Mesendoderm (in vitro differentiated cells): ENCODE measurements at regions not wholly inside any gene's neighbourhood (a gene's known extent, or its start where the extent isn't known, plus 50 kb on each side); places are given as distances from the start of the nearest gene placed in this dataset.

Experiments
- DNase-seq: peaks from one replicate; pipeline ENCODE4 v3.0.0; 2013
- H2AK5ac ChIP-seq: 2 replicates; pipeline ENCODE4 v1.6.1; 2013; ENCODE audit warnings: low read length, inconsistent platforms
- H2BK120ac ChIP-seq: 2 replicates; pipeline ENCODE4 v1.6.1; 2013; ENCODE audit warnings: low read depth, mild to moderate bottlenecking, low read length, moderate library complexity, mixed read lengths
- H2BK15ac ChIP-seq: replicated peaks from 2 replicates; pipeline ENCODE4 v1.6.1; 2013; ENCODE audit warnings: low read depth, mild to moderate bottlenecking, moderate library complexity
- H2BK5ac ChIP-seq: 2 replicates; pipeline ENCODE4 v1.6.1; 2013; ENCODE audit warnings: low read length, inconsistent platforms
- H3K18ac ChIP-seq: 2 replicates; pipeline ENCODE4 v1.6.1; 2013; ENCODE audit warnings: mild to moderate bottlenecking, low read length, mixed read lengths
- H3K23ac ChIP-seq: one replicate; pipeline ENCODE4 v1.6.1; 2013; ENCODE audit warnings: low read length
- H3K27ac ChIP-seq: 2 replicates; pipeline ENCODE4 v1.5.1; 2013; ENCODE audit warnings: low read depth, mild to moderate bottlenecking, inconsistent platforms, low read length, moderate library complexity
- H3K27me3 ChIP-seq: 2 replicates; pipeline ENCODE4 v1.6.1; 2013; ENCODE audit warnings: low read length, control low read depth, mild to moderate bottlenecking, inconsistent platforms; ENCODE audit not compliant: insufficient read depth, poor library complexity
- H3K36me3 ChIP-seq: 2 replicates; pipeline ENCODE4 v1.6.1; 2013; ENCODE audit warnings: low read length, inconsistent platforms; ENCODE audit not compliant: control insufficient read depth, insufficient read depth
- H3K4ac ChIP-seq: one replicate; pipeline ENCODE4 v1.6.1; 2013; ENCODE audit warnings: low read depth, mild to moderate bottlenecking, low read length, moderate library complexity
- H3K4me1 ChIP-seq: 2 replicates; pipeline ENCODE4 v1.6.1; 2013; ENCODE audit warnings: low read depth, low read length, inconsistent platforms; ENCODE audit not compliant: control insufficient read depth
- H3K4me2 ChIP-seq: 2 replicates; pipeline ENCODE4 v1.6.1; 2013; ENCODE audit warnings: low read length
- H3K4me3 ChIP-seq: 2 replicates; pipeline ENCODE4 v1.5.1; 2013; ENCODE audit warnings: mild to moderate bottlenecking, low read length
- H3K56ac ChIP-seq: one replicate; pipeline ENCODE4 v1.6.1; 2013; ENCODE audit warnings: low read length
- H3K79me1 ChIP-seq: 2 replicates; pipeline ENCODE4 v1.6.1; 2013; ENCODE audit warnings: low read length, inconsistent platforms
- H3K79me2 ChIP-seq: 2 replicates; pipeline ENCODE4 v1.6.1; 2013; ENCODE audit warnings: mild to moderate bottlenecking, low read length; ENCODE audit not compliant: control insufficient read depth, insufficient read depth
- H3K9ac ChIP-seq: 2 replicates; pipeline ENCODE4 v1.6.1; 2013; ENCODE audit warnings: low read length, inconsistent platforms
- H4K5ac ChIP-seq: one replicate; pipeline ENCODE4 v1.6.1; 2013; ENCODE audit warnings: low read length
- H4K8ac ChIP-seq: one replicate; pipeline ENCODE4 v1.6.1; 2013; ENCODE audit warnings: low read depth, mild to moderate bottlenecking, control low read depth, low read length, moderate library complexity
- WGBS: extraction: QIAGEN DNeasy Blood & Tissue Kit; methylation state at CpG from one replicate; pipeline ENCODE4 v1.1.7; 2013; ENCODE audit warnings: low lambda C conversion rate, missing lambda C conversion rate; ENCODE audit not compliant: insufficient coverage; ENCODE audit errors: extremely low coverage; 5-methylcytosine and 5-hydroxymethylcytosine counted together

- H2BK5ac ChIP-seq = no peak overlapping the region
- no peak overlapping the region for H3K9ac ChIP-seq
- H3K79me2 ChIP-seq = no peaks in the 10 kb centered on the region
- no peak overlapping the region for H3K18ac ChIP-seq
- no peak overlapping the region for H3K4me3 ChIP-seq
- H3K4me1 ChIP-seq = no peaks in the 10 kb centered on the region
- no peak overlapping the region for H3K23ac ChIP-seq
- H2AK5ac ChIP-seq = no peak overlapping the region
- no peak overlapping the region for H3K56ac ChIP-seq
- no peak for DNase-seq
- no peak overlapping the region for H2BK120ac ChIP-seq
- H2BK15ac ChIP-seq = no peak overlapping the region
- no peak overlapping the region for H3K4ac ChIP-seq
- H3K79me1 ChIP-seq = no peaks in the 10 kb centered on the region
- H4K8ac ChIP-seq = no peak overlapping the region
- WGBS = no CpG with 5 or more reads among the region's 7 CpGs
- no peak overlapping the region for H4K5ac ChIP-seq
- no peaks in the 10 kb centered on the region for H3K27me3 ChIP-seq
- H3K36me3 ChIP-seq = no peaks in the 10 kb centered on the region
- no peak overlapping the region for H3K4me2 ChIP-seq
- H3K27ac ChIP-seq = no peak overlapping the region
These were observed 234.1 kb upstream of the PMEPA1 start for GRCh38 chr20:57943950-57944349.

- H3K27ac ChIP-seq = no peak overlapping the region
- H3K36me3 ChIP-seq = no peaks in the 10 kb centered on the region
- H3K79me1 ChIP-seq = no peaks in the 10 kb centered on the region
- no peak overlapping the region for H2AK5ac ChIP-seq
- no peak overlapping the region for H3K56ac ChIP-seq
- no peak overlapping the region for H2BK120ac ChIP-seq
- no peak overlapping the region for H4K5ac ChIP-seq
- H3K4ac ChIP-seq = no peak overlapping the region
- no peak for DNase-seq
- H2BK15ac ChIP-seq = no peak overlapping the region
- no peak overlapping the region for H3K4me2 ChIP-seq
- no peaks in the 10 kb centered on the region for H3K79me2 ChIP-seq
- no peaks in the 10 kb centered on the region for H3K27me3 ChIP-seq
- no peak overlapping the region for H3K9ac ChIP-seq
- no CpG with 5 or more reads among the region's 9 CpGs for WGBS
- H4K8ac ChIP-seq = no peak overlapping the region
- H2BK5ac ChIP-seq = no peak overlapping the region
- no peak overlapping the region for H3K4me3 ChIP-seq
- H3K4me1 ChIP-seq = no peaks in the 10 kb centered on the region
- no peak overlapping the region for H3K23ac ChIP-seq
- no peak overlapping the region for H3K18ac ChIP-seq
These were observed 233.5 kb upstream of the PMEPA1 start for GRCh38 chr20:57943291-57943690.

- H3K56ac ChIP-seq = peak overlapping the region; percentile 10
- no peak overlapping the region for H3K18ac ChIP-seq
- no peak overlapping the region for H3K4me2 ChIP-seq
- no peak overlapping the region for H2AK5ac ChIP-seq
- peak; percentile 48 for DNase-seq
- no peak overlapping the region for H2BK120ac ChIP-seq
- WGBS = no CpG with 5 or more reads among the region's 16 CpGs
- no peaks in the 10 kb centered on the region for H3K27me3 ChIP-seq
- no peaks in the 10 kb centered on the region for H3K4me1 ChIP-seq
- H3K27ac ChIP-seq = no peak overlapping the region
- no peaks in the 10 kb centered on the region for H3K79me1 ChIP-seq
- no peak overlapping the region for H3K9ac ChIP-seq
- no peak overlapping the region for H3K4me3 ChIP-seq
- no peaks in the 10 kb centered on the region for H3K79me2 ChIP-seq
- no peak overlapping the region for H2BK5ac ChIP-seq
- no peak overlapping the region for H3K4ac ChIP-seq
- no peak overlapping the region for H4K8ac ChIP-seq
- no peak overlapping the region for H3K23ac ChIP-seq
- H4K5ac ChIP-seq = no peak overlapping the region
- H2BK15ac ChIP-seq = no peak overlapping the region
- no peaks in the 10 kb centered on the region for H3K36me3 ChIP-seq
These were observed 232.0 kb upstream of the PMEPA1 start for GRCh38 chr20:57941604-57942381.

GRCh38 chr20:57940868-57941522, 231.2 kb upstream of the PMEPA1 start:
- Histone ChIP-seq H2BK120ac (no peak overlapping the region), H3K9ac (no peak overlapping the region), H2BK15ac (no peak overlapping the region), H3K23ac (no peak overlapping the region), H3K56ac (no peak overlapping the region), H3K4me2 (no peak overlapping the region), H2BK5ac (no peak overlapping the region), H3K27me3 (no peaks in the 10 kb centered on the region), H2AK5ac (no peak overlapping the region), H3K27ac (peak overlapping the region; percentile 17), H4K8ac (no peak overlapping the region), H4K5ac (no peak overlapping the region), H3K4me3 (no peak overlapping the region), H3K79me2 (no peaks in the 10 kb centered on the region), H3K4ac (no peak overlapping the region), H3K4me1 (no peaks in the 10 kb centered on the region), H3K79me1 (no peaks in the 10 kb centered on the region), H3K36me3 (no peaks in the 10 kb centered on the region), H3K18ac (no peak overlapping the region)
- DNase-seq = no peak
- WGBS = no CpG with 5 or more reads among the region's 14 CpGs

- Histone ChIP-seq H2BK120ac (no peak overlapping the region), H3K18ac (no peak overlapping the region)
These were observed 230.6 kb upstream of the PMEPA1 start for GRCh38 chr20:57940376-57940775.

More at GRCh38 chr20:57940376-57940775, 230.6 kb upstream of the PMEPA1 start:
- Histone ChIP-seq H4K5ac (no peak overlapping the region), H3K4me2 (no peak overlapping the region), H3K4ac (no peak overlapping the region), H4K8ac (no peak overlapping the region), H3K79me2 (no peaks in the 10 kb centered on the region), H2BK5ac (no peak overlapping the region), H3K56ac (no peak overlapping the region), H2BK15ac (no peak overlapping the region), H3K4me3 (no peak overlapping the region), H2AK5ac (no peak overlapping the region), H3K27ac (no peak overlapping the region), H3K36me3 (no peaks in the 10 kb centered on the region), H3K79me1 (no peaks in the 10 kb centered on the region), H3K23ac (no peak overlapping the region), H3K27me3 (no peaks in the 10 kb centered on the region), H3K4me1 (no peaks in the 10 kb centered on the region), H3K9ac (no peak overlapping the region)
- no peak for DNase-seq
- no CpG with 5 or more reads among the region's 4 CpGs for WGBS
